ENCODE measurements at regions not wholly inside any gene's neighbourhood (a gene's known extent, or its start where the extent isn't known, plus 50 kb on each side); places are given as distances from the start of the nearest gene placed in this dataset.

- TF ChIP-seq, protein P1, sequence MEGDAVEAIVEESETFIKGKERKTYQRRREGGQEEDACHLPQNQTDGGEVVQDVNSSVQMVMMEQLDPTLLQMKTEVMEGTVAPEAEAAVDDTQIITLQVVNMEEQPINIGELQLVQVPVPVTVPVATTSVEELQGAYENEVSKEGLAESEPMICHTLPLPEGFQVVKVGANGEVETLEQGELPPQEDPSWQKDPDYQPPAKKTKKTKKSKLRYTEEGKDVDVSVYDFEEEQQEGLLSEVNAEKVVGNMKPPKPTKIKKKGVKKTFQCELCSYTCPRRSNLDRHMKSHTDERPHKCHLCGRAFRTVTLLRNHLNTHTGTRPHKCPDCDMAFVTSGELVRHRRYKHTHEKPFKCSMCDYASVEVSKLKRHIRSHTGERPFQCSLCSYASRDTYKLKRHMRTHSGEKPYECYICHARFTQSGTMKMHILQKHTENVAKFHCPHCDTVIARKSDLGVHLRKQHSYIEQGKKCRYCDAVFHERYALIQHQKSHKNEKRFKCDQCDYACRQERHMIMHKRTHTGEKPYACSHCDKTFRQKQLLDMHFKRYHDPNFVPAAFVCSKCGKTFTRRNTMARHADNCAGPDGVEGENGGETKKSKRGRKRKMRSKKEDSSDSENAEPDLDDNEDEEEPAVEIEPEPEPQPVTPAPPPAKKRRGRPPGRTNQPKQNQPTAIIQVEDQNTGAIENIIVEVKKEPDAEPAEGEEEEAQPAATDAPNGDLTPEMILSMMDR (conservative IDR thresholded peaks at IDR 0.05 in 1 of 2, IDR thresholded peaks at IDR 0.05 in 1 of 2; ENCODE audit: extremely low read depth in 1 of 2, insufficient read depth in 1 of 2, low read depth in 1 of 2, low read length in 2 of 2): no peak
- TF ChIP-seq EZH2 (IDR thresholded peaks at IDR 0.05; ENCODE audit: borderline replicate concordance, low read length): no peak
Observed at GRCh38 chr21:18461743-18462142, 58.2 kb upstream of the TMPRSS15 start.

Data from mammary epithelial cell (primary cell).